GM18507 (cell line): ENCODE measurements at regions not wholly inside any gene's neighbourhood (a gene's known extent, or its start where the extent isn't known, plus 50 kb on each side); places are given as distances from the start of the nearest gene placed in this dataset.
A peak's percentile ranks its signal among the peaks of the same experiment; 100 is the strongest.
"Not testable (repeated sequence)": the region's sequence is repeated elsewhere in the genome, so short reads cannot be mapped to it uniquely, and the experiment has no call there.

Source experiments
- DNase-seq: peaks from one replicate; pipeline ENCODE4 v3.0.0; 2011; ENCODE audit warnings: low read depth; ENCODE audit not compliant: insufficient read length; ENCODE audit errors: extremely low spot score
- FAIRE-seq: peaks from 2 replicates; lab custom pipeline; 2011; peaks lifted over from hg19 to GRCh38; lab: Jason Lieb, UNC

GRCh38 chr7:130953196-130953595 lies 219.2 kb upstream of the KLF14 start:
- no peak for DNase-seq
- peak; percentile 36 for FAIRE-seq

GRCh38 chr7:130954918-130955564 lies 221.0 kb upstream of the KLF14 start:
- FAIRE-seq (peak; percentile 33), DNase-seq (no peak)

GRCh38 chr7:130955565-130955919 lies 221.5 kb upstream of the KLF14 start:
- no peak for DNase-seq
- no peak for FAIRE-seq

GRCh38 chr7:130956417-130957136 lies 222.6 kb upstream of the KLF14 start:
- DNase-seq: no peak
- no peak for FAIRE-seq

GRCh38 chr7:130957137-130957513 lies 223.1 kb upstream of the KLF14 start:
- DNase-seq: no peak
- FAIRE-seq: no peak

GRCh38 chr7:130957722-130958435 lies 223.9 kb upstream of the KLF14 start:
- not testable (repeated sequence) for DNase-seq, FAIRE-seq

- DNase-seq (no peak), FAIRE-seq (peak; percentile 49)
Observed at GRCh38 chr7:130958846-130959245, 224.8 kb upstream of the KLF14 start.

GRCh38 chr7:130959743-130960207 lies 225.8 kb upstream of the KLF14 start:
- FAIRE-seq (peak; percentile 68), DNase-seq (no peak)

- peak; percentile 78 for FAIRE-seq
- no peak for DNase-seq
Observed at GRCh38 chr7:130960208-130960988, 226.4 kb upstream of the KLF14 start.

GRCh38 chr7:130961128-130961601 lies 227.2 kb upstream of the KLF14 start:
- DNase-seq: peak; percentile 52
- peak; percentile 98 for FAIRE-seq

- FAIRE-seq (no peak), DNase-seq (no peak)
Observed at GRCh38 chr7:130962109-130962508, 228.1 kb upstream of the KLF14 start.

- FAIRE-seq (no peak), DNase-seq (no peak)
Observed at GRCh38 chr7:130963339-130963738, 229.3 kb upstream of the KLF14 start.

GRCh38 chr7:130965515-130965914 lies 231.5 kb upstream of the KLF14 start:
- DNase-seq (no peak), FAIRE-seq (no peak)

- FAIRE-seq (peak; percentile 72), DNase-seq (no peak)
Observed at GRCh38 chr7:130966246-130967009, 232.4 kb upstream of the KLF14 start.

GRCh38 chr7:130970196-130970595 lies 236.2 kb upstream of the KLF14 start:
- DNase-seq (no peak), FAIRE-seq (no peak)

GRCh38 chr7:130970696-130971095 lies 236.7 kb upstream of the KLF14 start:
- FAIRE-seq: peak; percentile 9

GRCh38 chr7:130971297-130971696 lies 237.3 kb upstream of the KLF14 start:
- peak; percentile 18 for FAIRE-seq

More at GRCh38 chr7:130970696-130971095, 236.7 kb upstream of the KLF14 start:
- DNase-seq: no peak

GRCh38 chr7:130972201-130972600 lies 238.2 kb upstream of the KLF14 start:
- DNase-seq: no peak
- no peak for FAIRE-seq

More at GRCh38 chr7:130971297-130971696, 237.3 kb upstream of the KLF14 start:
- DNase-seq: no peak

- DNase-seq (no peak), FAIRE-seq (no peak)
Observed at GRCh38 chr7:130973637-130974036, 239.6 kb upstream of the KLF14 start.
